Mesodermal cell (in vitro differentiated cells): ENCODE measurements at regions not wholly inside any gene's neighbourhood (a gene's known extent, or its start where the extent isn't known, plus 50 kb on each side); places are given as distances from the start of the nearest gene placed in this dataset.
"Not testable (repeated sequence)": the region's sequence is repeated elsewhere in the genome, so short reads cannot be mapped to it uniquely, and the experiment has no call there.

Experiments
- H3K27ac ChIP-seq: 2 replicates; pipeline ENCODE4 v1.7.0; 2013; ENCODE audit warnings: mild to moderate bottlenecking, low read depth, low read length, moderate library complexity; ENCODE audit not compliant: severe bottlenecking
- H3K36me3 ChIP-seq: 2 replicates; pipeline ENCODE4 v1.7.1; 2013; ENCODE audit warnings: mild to moderate bottlenecking, low read length, moderate library complexity; ENCODE audit not compliant: control insufficient read depth, insufficient read depth
- H3K4me1 ChIP-seq: one replicate; pipeline ENCODE4 v1.7.1; 2013; ENCODE audit warnings: mild to moderate bottlenecking, low read length; ENCODE audit not compliant: insufficient read depth, control insufficient read depth, poor library complexity, severe bottlenecking
- H3K4me3 ChIP-seq: 2 replicates; pipeline ENCODE4 v1.7.0; 2013; ENCODE audit warnings: low read length, control low read depth, mild to moderate bottlenecking; ENCODE audit not compliant: insufficient read depth, poor library complexity, severe bottlenecking; ENCODE audit errors: extremely low read depth
- H3K9me3 ChIP-seq: 2 replicates; pipeline ENCODE4 v1.7.1; 2013; ENCODE audit warnings: mild to moderate bottlenecking, low read length, moderate library complexity; ENCODE audit not compliant: control insufficient read depth
- WGBS, 2 experiments: methylation state at CpG; one replicate each; pipeline ENCODE4 v1.1.5; 2013; ENCODE audit warnings: missing lambda C conversion rate in 2 of 2; ENCODE audit not compliant: insufficient coverage in 2 of 2; 5-methylcytosine and 5-hydroxymethylcytosine counted together

DNA sequence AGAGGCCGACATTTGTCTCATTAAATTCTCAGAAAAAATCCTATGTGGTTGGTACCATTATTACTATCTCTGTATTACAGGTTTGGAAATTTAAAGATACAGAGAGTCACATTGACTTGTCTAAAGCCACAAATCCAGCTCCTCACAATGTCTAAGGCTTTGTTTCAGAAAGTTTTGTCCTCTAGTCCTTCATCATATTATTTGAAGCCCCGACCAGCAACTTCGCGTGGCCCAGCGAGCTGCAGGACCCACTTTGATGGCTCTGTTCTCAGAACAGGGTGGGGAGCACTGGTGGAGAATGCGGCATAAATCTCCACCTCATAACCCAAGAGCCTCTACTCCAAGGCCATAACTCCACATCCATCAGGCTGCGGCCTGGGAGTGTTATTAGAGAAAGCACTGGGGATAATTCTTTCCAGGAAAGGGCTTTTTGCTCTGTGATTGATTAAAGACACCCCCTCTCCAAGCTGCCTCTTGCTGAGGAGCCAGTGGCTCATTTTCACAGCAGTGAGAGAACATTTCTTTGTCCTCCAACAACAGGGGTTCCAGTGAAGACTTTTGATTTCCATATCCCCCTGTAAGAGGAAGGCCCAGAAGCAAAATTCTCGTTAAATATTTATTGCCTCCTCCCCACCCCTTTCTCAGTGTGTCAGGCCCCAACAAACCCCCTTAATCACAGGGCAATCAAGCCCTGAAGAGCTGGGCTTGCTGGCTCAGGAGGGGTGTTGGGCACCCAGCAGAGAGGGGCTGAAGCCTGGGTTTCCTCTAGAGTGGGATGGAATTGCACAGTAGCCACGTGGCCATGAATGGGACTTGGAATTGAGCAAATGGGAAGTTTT lies 113.7 kb upstream of the CDH11 start:
- H3K27ac ChIP-seq, result peak overlapping the region; percentile 29
- H3K9me3 ChIP-seq, result no peaks in the 10 kb centered on the region
- H3K36me3 ChIP-seq, result no peaks in the 10 kb centered on the region
- no peak overlapping the region for H3K4me3 ChIP-seq
- 14% methylated on average over 1 of the region's 9 CpGs for WGBS, 2 experiments
- peaks cover 11% of the 10 kb centered on the region for H3K4me1 ChIP-seq

GRCh38 chr16:65234721-65235320 lies 113.0 kb upstream of the CDH11 start:
- not testable (repeated sequence) for H3K27ac ChIP-seq, H3K36me3 ChIP-seq, H3K9me3 ChIP-seq, H3K4me1 ChIP-seq
- peak overlapping the region; percentile 18 for H3K4me3 ChIP-seq
- 2 to 13% methylated on average over 6 to 7 of the region's 16 CpGs for WGBS, 2 experiments

GRCh38 chr16:65229191-65229662 lies 107.4 kb upstream of the CDH11 start:
- H3K36me3 ChIP-seq, result peaks cover 5% of the 10 kb centered on the region
- peaks cover 5% of the 10 kb centered on the region for H3K4me1 ChIP-seq
- no peak overlapping the region for H3K27ac ChIP-seq
- H3K4me3 ChIP-seq, result no peak overlapping the region
- H3K9me3 ChIP-seq, result no peaks in the 10 kb centered on the region
- WGBS, 2 experiments, result 96 to 100% methylated on average over 3 of the region's 3 CpGs

DNA sequence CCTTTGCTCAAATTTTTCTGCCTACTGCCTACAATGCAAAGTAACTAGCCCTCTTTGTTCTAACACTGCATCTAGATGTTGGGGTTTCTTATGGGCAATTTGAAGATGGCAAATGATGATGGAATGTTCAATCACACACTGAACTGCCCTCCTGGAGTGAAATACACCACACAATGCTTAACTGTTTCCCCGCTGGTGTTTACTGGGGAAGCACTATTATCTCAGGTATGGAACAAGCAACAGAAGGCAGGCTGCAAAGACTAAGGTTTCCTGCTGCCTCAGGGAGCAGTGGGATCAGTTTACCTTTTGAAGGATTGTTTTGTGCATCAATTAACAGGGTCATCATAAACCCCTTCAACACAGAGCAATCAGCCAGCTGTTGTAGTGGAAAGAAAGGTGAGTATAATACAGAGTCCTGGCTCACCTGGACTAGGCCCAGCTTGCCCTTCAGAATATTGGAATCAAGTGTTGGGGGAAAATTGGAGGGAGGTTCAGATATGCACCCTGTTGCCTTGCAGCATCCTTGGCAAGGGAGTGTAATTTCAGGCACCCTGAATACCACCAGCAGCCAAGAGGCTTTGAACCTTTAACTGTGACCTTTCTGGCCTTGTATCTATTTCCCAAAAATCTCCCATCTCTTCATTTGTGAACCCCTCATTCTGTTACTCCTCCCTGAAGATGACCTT lies 105.4 kb upstream of the CDH11 start:
- H3K36me3 ChIP-seq, result peaks cover 5% of the 10 kb centered on the region
- peaks cover 11% of the 10 kb centered on the region for H3K4me1 ChIP-seq
- H3K27ac ChIP-seq, result no peak overlapping the region
- H3K4me3 ChIP-seq, result no peak overlapping the region
- WGBS, 2 experiments, result 67 to 75% methylated on average over 1 of the region's 1 CpG
- no peaks in the 10 kb centered on the region for H3K9me3 ChIP-seq

- H3K36me3 ChIP-seq, result peaks cover 5% of the 10 kb centered on the region
- WGBS, 2 experiments, result 91 to 100% methylated on average over 1 of the region's 1 CpG
- no peaks in the 10 kb centered on the region for H3K9me3 ChIP-seq
- H3K4me1 ChIP-seq, result peaks cover 15% of the 10 kb centered on the region
- H3K27ac ChIP-seq, result no peak overlapping the region
- H3K4me3 ChIP-seq, result no peak overlapping the region
These were observed 104.2 kb upstream of the CDH11 start for GRCh38 chr16:65226077-65226476.

DNA sequence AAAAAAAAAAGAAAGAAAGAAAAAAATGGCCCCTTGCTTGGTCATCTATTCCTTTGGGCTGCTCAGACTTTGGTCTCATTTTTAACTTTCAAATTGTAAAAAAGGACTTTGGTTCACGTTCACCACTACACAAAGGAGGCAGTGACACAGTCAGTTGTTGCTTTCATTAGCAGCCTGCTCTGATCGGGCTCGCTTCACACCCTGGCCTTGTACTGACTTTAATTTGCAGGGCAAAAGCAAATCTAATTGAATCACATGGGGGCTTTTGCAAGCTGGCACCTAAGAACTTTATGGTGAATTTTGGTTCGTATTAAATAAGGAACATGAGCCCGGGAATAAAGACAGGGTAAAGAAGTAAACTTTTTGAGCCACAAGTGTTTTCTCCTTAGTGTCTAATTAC lies 103.6 kb upstream of the CDH11 start:
- no peaks in the 10 kb centered on the region for H3K9me3 ChIP-seq
- 77 to 84% methylated on average over 4 of the region's 5 CpGs for WGBS, 2 experiments
- no peak overlapping the region for H3K4me3 ChIP-seq
- no peak overlapping the region for H3K27ac ChIP-seq
- H3K36me3 ChIP-seq, result peaks cover 5% of the 10 kb centered on the region
- peaks cover 15% of the 10 kb centered on the region for H3K4me1 ChIP-seq

GRCh38 chr16:65224994-65225393 lies 103.1 kb upstream of the CDH11 start:
- WGBS, 2 experiments, result 86 to 100% methylated on average over 1 of the region's 1 CpG
- Histone ChIP-seq H3K36me3 (peaks cover 5% of the 10 kb centered on the region), H3K9me3 (no peaks in the 10 kb centered on the region), H3K4me1 (peaks cover 15% of the 10 kb centered on the region), H3K27ac (no peak overlapping the region), H3K4me3 (no peak overlapping the region)

GRCh38 chr16:65224471-65224870 lies 102.6 kb upstream of the CDH11 start:
- no peak overlapping the region for H3K27ac ChIP-seq
- H3K36me3 ChIP-seq, result peaks cover 5% of the 10 kb centered on the region
- H3K4me3 ChIP-seq, result no peak overlapping the region
- H3K4me1 ChIP-seq, result peaks cover 15% of the 10 kb centered on the region
- no peaks in the 10 kb centered on the region for H3K9me3 ChIP-seq
- 83% methylated on average over 1 of the region's 2 CpGs; no CpG with 5 or more reads in 1 of the 2 experiments for WGBS, 2 experiments

GRCh38 chr16:65223335-65223734 lies 101.5 kb upstream of the CDH11 start:
- 85 to 91% methylated on average over 3 of the region's 3 CpGs for WGBS, 2 experiments
- H3K4me3 ChIP-seq, result no peak overlapping the region
- H3K36me3 ChIP-seq, result peaks cover 4% of the 10 kb centered on the region
- H3K4me1 ChIP-seq, result peaks cover 10% of the 10 kb centered on the region
- H3K9me3 ChIP-seq, result no peaks in the 10 kb centered on the region
- no peak overlapping the region for H3K27ac ChIP-seq

DNA sequence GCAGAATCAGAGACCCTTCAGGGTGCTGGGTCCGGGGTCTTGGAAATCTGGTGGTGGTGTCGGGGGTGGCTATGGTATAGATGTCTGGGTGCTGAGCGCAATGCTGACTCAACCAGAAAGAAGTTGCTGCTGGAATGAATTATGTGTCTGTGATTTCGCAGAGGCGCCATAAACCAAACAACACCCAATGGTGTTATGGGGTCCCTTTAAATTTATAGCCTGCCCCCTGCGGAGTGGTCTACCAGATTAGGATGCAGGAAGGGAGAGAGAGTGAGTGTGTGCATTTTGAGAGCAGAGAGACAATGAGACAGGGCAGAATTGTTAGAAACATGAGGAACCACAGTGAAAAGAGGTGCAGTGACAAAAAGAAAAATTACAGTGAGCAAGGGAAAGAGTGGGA lies 100.7 kb upstream of the CDH11 start:
- 83 to 87% methylated on average over 3 to 6 of the region's 6 CpGs for WGBS, 2 experiments
- no peak overlapping the region for H3K27ac ChIP-seq
- no peak overlapping the region for H3K4me3 ChIP-seq

More for the DNA sequence above, 100.7 kb upstream of the CDH11 start:
- Histone ChIP-seq H3K4me1 (peaks cover 10% of the 10 kb centered on the region), H3K9me3 (no peaks in the 10 kb centered on the region), H3K36me3 (no peaks in the 10 kb centered on the region)
